Trophoblast cell (in vitro differentiated cells and primary cell): ENCODE measurements at regions not wholly inside any gene's neighbourhood (a gene's known extent, or its start where the extent isn't known, plus 50 kb on each side); places are given as distances from the start of the nearest gene placed in this dataset.
A peak's percentile ranks its signal among the peaks of the same experiment; 100 is the strongest.

Experiments
- DNase-seq, 2 donors: peaks; one replicate each; pipeline ENCODE4 v3.0.0-alpha.2; 2016
- H2AFZ ChIP-seq: 2 replicates; pipeline ENCODE4 v1.6.1; 2013; ENCODE audit warnings: low read length, moderate library complexity, mild to moderate bottlenecking; ENCODE audit not compliant: insufficient read depth, poor library complexity
- H2AK5ac ChIP-seq: 2 replicates; pipeline ENCODE4 v1.6.1; 2013; ENCODE audit warnings: mild to moderate bottlenecking, low read length
- H2BK120ac ChIP-seq: 2 replicates; pipeline ENCODE4 v1.6.1; 2013; ENCODE audit warnings: low read length, mild to moderate bottlenecking, moderate library complexity; ENCODE audit not compliant: insufficient read depth, poor library complexity
- H2BK12ac ChIP-seq: 2 replicates; pipeline ENCODE4 v1.6.1; 2013; ENCODE audit warnings: mild to moderate bottlenecking, low read length, moderate library complexity
- H2BK5ac ChIP-seq: 2 replicates; pipeline ENCODE4 v1.6.1; 2013; ENCODE audit warnings: low read length, low read depth, moderate library complexity, mild to moderate bottlenecking; ENCODE audit not compliant: poor library complexity
- H3K14ac ChIP-seq: 2 replicates; pipeline ENCODE4 v1.6.1; 2013; ENCODE audit warnings: mild to moderate bottlenecking, low read length
- H3K18ac ChIP-seq: 2 replicates; pipeline ENCODE4 v1.6.1; 2013; ENCODE audit warnings: mild to moderate bottlenecking, low read length
- H3K23ac ChIP-seq: 2 replicates; pipeline ENCODE4 v1.6.1; 2013; ENCODE audit warnings: low read length
- H3K27ac ChIP-seq: 2 replicates; pipeline ENCODE4 v1.5.1; 2013; ENCODE audit warnings: low read depth, mild to moderate bottlenecking, inconsistent platforms, low read length, moderate library complexity
- H3K27me3 ChIP-seq: 2 replicates; pipeline ENCODE4 v1.6.1; 2013; ENCODE audit warnings: inconsistent platforms, mild to moderate bottlenecking, low read length, moderate library complexity; ENCODE audit not compliant: insufficient read depth
- H3K36me3 ChIP-seq, 2 experiments: 1 replicate in 1 of 2; 2 replicates in 1 of 2; pipeline ENCODE4 v1.6.1; 2013; ENCODE audit warnings: low read length in 2 of 2, mild to moderate bottlenecking in 2 of 2, moderate library complexity in 1 of 2; ENCODE audit not compliant: insufficient read depth in 2 of 2, control insufficient read depth in 1 of 2
- H3K4ac ChIP-seq: 2 replicates; pipeline ENCODE4 v1.6.1; 2013; ENCODE audit warnings: low read depth, mild to moderate bottlenecking, low read length, moderate library complexity
- H3K4me1 ChIP-seq, 2 experiments: 1 replicate in 1 of 2; 2 replicates in 1 of 2; pipeline ENCODE4 v1.6.1; 2013; ENCODE audit warnings: low read length in 2 of 2, mild to moderate bottlenecking in 2 of 2, moderate library complexity in 1 of 2; ENCODE audit not compliant: insufficient read depth in 2 of 2, control insufficient read depth in 1 of 2
- H3K4me2 ChIP-seq: 2 replicates; pipeline ENCODE4 v1.6.1; 2013; ENCODE audit warnings: inconsistent platforms, mild to moderate bottlenecking, low read length, moderate library complexity
- H3K4me3 ChIP-seq: 2 replicates; pipeline ENCODE4 v1.5.1; 2013; ENCODE audit warnings: mild to moderate bottlenecking, low read depth, low read length, inconsistent platforms
- H3K79me1 ChIP-seq: one replicate; pipeline ENCODE4 v1.6.1; 2013; ENCODE audit warnings: low read length
- H3K79me2 ChIP-seq: 2 replicates; pipeline ENCODE4 v1.6.1; 2013; ENCODE audit warnings: low read length, mild to moderate bottlenecking; ENCODE audit not compliant: control insufficient read depth, insufficient read depth, poor library complexity
- H3K9ac ChIP-seq: 2 replicates; pipeline ENCODE4 v1.6.1; 2013; ENCODE audit warnings: mild to moderate bottlenecking, low read length
- H3K9me3 ChIP-seq: 2 replicates; pipeline ENCODE4 v1.6.1; 2013; ENCODE audit warnings: low read depth, mild to moderate bottlenecking, control low read depth, inconsistent platforms, low read length; ENCODE audit not compliant: insufficient read depth
- H4K12ac ChIP-seq: 2 replicates; pipeline ENCODE4 v1.6.1; 2013; ENCODE audit warnings: low read depth, mild to moderate bottlenecking, low read length, moderate library complexity
- H4K8ac ChIP-seq: 2 replicates; pipeline ENCODE4 v1.6.1; 2013; ENCODE audit warnings: low read depth, mild to moderate bottlenecking, low read length, moderate library complexity
- H4K91ac ChIP-seq: one replicate; pipeline ENCODE4 v1.6.1; 2013; ENCODE audit warnings: low read depth, mild to moderate bottlenecking, low read length, moderate library complexity
- whole genome bisulfite sequencing: extraction: QIAGEN DNeasy Blood & Tissue Kit; methylation state at CpG from one replicate; pipeline ENCODE4 v1.1.7; 2013; ENCODE audit warnings: missing lambda C conversion rate; ENCODE audit not compliant: insufficient read length, insufficient coverage; ENCODE audit errors: extremely low coverage; 5-methylcytosine and 5-hydroxymethylcytosine counted together

DNA sequence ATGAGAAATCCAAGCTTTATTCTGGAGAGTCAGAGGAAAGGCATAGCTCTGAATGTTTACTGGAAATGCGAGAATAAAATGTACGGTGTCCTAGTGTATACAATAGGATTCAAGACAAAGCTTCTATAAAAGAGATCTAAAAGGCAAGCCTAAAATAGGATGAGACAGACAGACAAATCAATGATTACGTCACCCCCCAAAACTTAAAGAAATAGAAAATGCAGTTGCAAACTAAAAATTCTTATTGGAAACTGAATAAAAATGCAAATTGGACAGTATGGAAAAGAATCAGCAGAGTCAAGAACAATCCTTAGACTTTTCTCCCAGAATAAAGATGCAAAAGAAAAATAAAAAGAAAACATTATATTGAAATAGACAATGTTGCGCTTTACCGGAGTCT lies 245.9 kb downstream of the POM121L12 start:
- no peak overlapping the region for H4K8ac ChIP-seq
- no peak overlapping the region for H3K4me3 ChIP-seq
- no peak overlapping the region for H3K18ac ChIP-seq
- no peak overlapping the region for H4K91ac ChIP-seq
- no peak overlapping the region for H2BK12ac ChIP-seq
- H4K12ac ChIP-seq, result no peak overlapping the region
- no peak overlapping the region for H3K4me2 ChIP-seq
- H3K9me3 ChIP-seq, result no peaks in the 10 kb centered on the region
- no peak overlapping the region for H2BK5ac ChIP-seq
- no peaks in the 10 kb centered on the region for H3K79me1 ChIP-seq
- H3K79me2 ChIP-seq, result no peaks in the 10 kb centered on the region
- no peak overlapping the region for H3K14ac ChIP-seq
- no peak overlapping the region for H2BK120ac ChIP-seq
- H2AFZ ChIP-seq, result no peak overlapping the region
- no peak overlapping the region for H2AK5ac ChIP-seq
- no peak overlapping the region for H3K9ac ChIP-seq
- H3K4me1 ChIP-seq, result no peaks in the 10 kb centered on the region
- no peak overlapping the region for H3K23ac ChIP-seq
- H3K36me3 ChIP-seq, result no peaks in the 10 kb centered on the region
- no peak overlapping the region for H3K27ac ChIP-seq
- no peak overlapping the region for H3K4ac ChIP-seq
- WGBS, result no CpG with 5 or more reads among the region's 5 CpGs
- H3K27me3 ChIP-seq, result no peaks in the 10 kb centered on the region
- DNase-seq, result no peak

GRCh38 chr7:53292341-53292740 lies 256.9 kb downstream of the POM121L12 start:
- H2BK120ac ChIP-seq, result no peak overlapping the region
- H4K8ac ChIP-seq, result no peak overlapping the region
- no peak overlapping the region for H3K27ac ChIP-seq
- WGBS, result 100% methylated on average over 1 of the region's 4 CpGs
- H2AK5ac ChIP-seq, result no peak overlapping the region
- H3K9me3 ChIP-seq, result peaks cover 6% of the 10 kb centered on the region
- no peak overlapping the region for H3K4me3 ChIP-seq
- peaks cover 0 to 6% of the 10 kb centered on the region in 2 experiments for H3K4me1 ChIP-seq
- H3K23ac ChIP-seq, result no peak overlapping the region
- no peak overlapping the region for H2AFZ ChIP-seq
- H4K12ac ChIP-seq, result no peak overlapping the region
- H3K18ac ChIP-seq, result no peak overlapping the region
- no peak overlapping the region for H3K4me2 ChIP-seq
- no peak for DNase-seq
- no peaks in the 10 kb centered on the region for H3K79me2 ChIP-seq
- no peak overlapping the region for H3K14ac ChIP-seq
- no peaks in the 10 kb centered on the region for H3K27me3 ChIP-seq
- H3K4ac ChIP-seq, result no peak overlapping the region
- H3K36me3 ChIP-seq, result no peaks in the 10 kb centered on the region
- H3K9ac ChIP-seq, result no peak overlapping the region
- no peak overlapping the region for H2BK5ac ChIP-seq
- H2BK12ac ChIP-seq, result no peak overlapping the region
- no peak overlapping the region for H4K91ac ChIP-seq
- H3K79me1 ChIP-seq, result peaks cover 2% of the 10 kb centered on the region

- Histone ChIP-seq H3K4ac (no peak overlapping the region), H3K9me3 (no peaks in the 10 kb centered on the region), H3K4me2 (no peak overlapping the region), H3K14ac (no peak overlapping the region), H2BK5ac (no peak overlapping the region), H2AK5ac (no peak overlapping the region), H2BK12ac (no peak overlapping the region), H3K27me3 (no peaks in the 10 kb centered on the region), H4K8ac (no peak overlapping the region), H3K9ac (no peak overlapping the region), H4K91ac (no peak overlapping the region), H3K23ac (no peak overlapping the region), H3K79me2 (no peaks in the 10 kb centered on the region), H3K36me3 (no peaks in the 10 kb centered on the region), H3K4me3 (no peak overlapping the region), H3K27ac (no peak overlapping the region), H3K79me1 (no peaks in the 10 kb centered on the region), H3K18ac (no peak overlapping the region), H2BK120ac (no peak overlapping the region), H4K12ac (no peak overlapping the region), H2AFZ (no peak overlapping the region), H3K4me1 (peaks cover 0 to 4% of the 10 kb centered on the region in 2 experiments)
- DNase-seq, result peak; percentile 38 to 84
- no CpG with 5 or more reads among the region's 4 CpGs for WGBS
These were observed 267.2 kb downstream of the POM121L12 start for GRCh38 chr7:53302496-53303246.

GRCh38 chr7:53303781-53304180 lies 268.3 kb downstream of the POM121L12 start:
- no peak overlapping the region for H2BK12ac ChIP-seq
- H3K36me3 ChIP-seq, result no peaks in the 10 kb centered on the region
- H3K4me2 ChIP-seq, result no peak overlapping the region
- peak; percentile 24 to 67 for DNase-seq
- H3K79me2 ChIP-seq, result no peaks in the 10 kb centered on the region
- H3K27me3 ChIP-seq, result no peaks in the 10 kb centered on the region
- H2AFZ ChIP-seq, result no peak overlapping the region
- H3K23ac ChIP-seq, result no peak overlapping the region
- no peak overlapping the region for H3K9ac ChIP-seq
- no peak overlapping the region for H2AK5ac ChIP-seq
- H3K4me3 ChIP-seq, result no peak overlapping the region
- H3K79me1 ChIP-seq, result no peaks in the 10 kb centered on the region
- no peak overlapping the region for H3K18ac ChIP-seq
- no peak overlapping the region for H3K14ac ChIP-seq
- no peak overlapping the region for H4K8ac ChIP-seq
- H2BK120ac ChIP-seq, result no peak overlapping the region
- H4K91ac ChIP-seq, result no peak overlapping the region
- H3K9me3 ChIP-seq, result no peaks in the 10 kb centered on the region
- no CpG with 5 or more reads among the region's 2 CpGs for WGBS
- no peak overlapping the region for H3K4ac ChIP-seq
- H3K27ac ChIP-seq, result no peak overlapping the region
- H2BK5ac ChIP-seq, result no peak overlapping the region
- no peak overlapping the region for H4K12ac ChIP-seq
- H3K4me1 ChIP-seq, result peaks cover 0 to 4% of the 10 kb centered on the region in 2 experiments
